Neuronal stem cell (in vitro differentiated cells): ENCODE measurements at regions not wholly inside any gene's neighbourhood (a gene's known extent, or its start where the extent isn't known, plus 50 kb on each side); places are given as distances from the start of the nearest gene placed in this dataset.

ENCODE experiments used
- DNase-seq: peaks from one replicate; pipeline ENCODE4 v3.0.0-alpha.2; 2013; ENCODE audit warnings: low spot score
- H2AFZ ChIP-seq: one replicate; pipeline ENCODE4 v1.6.1; 2013; ENCODE audit warnings: mild to moderate bottlenecking, low read length, inconsistent platforms
- H2AK5ac ChIP-seq: 2 replicates; pipeline ENCODE4 v1.6.1; 2013; ENCODE audit warnings: low read depth, mild to moderate bottlenecking, inconsistent platforms, low read length, moderate library complexity, mixed read lengths
- H2BK120ac ChIP-seq: 2 replicates; pipeline ENCODE4 v1.6.1; 2013; ENCODE audit warnings: low read depth, mild to moderate bottlenecking, inconsistent platforms, low read length, moderate library complexity, mixed read lengths
- H2BK12ac ChIP-seq: one replicate; pipeline ENCODE4 v1.6.1; 2013; ENCODE audit warnings: low read length, inconsistent platforms
- H2BK15ac ChIP-seq: 2 replicates; pipeline ENCODE4 v1.6.1; 2013; ENCODE audit warnings: mild to moderate bottlenecking, low read length, inconsistent platforms, mixed read lengths
- H2BK5ac ChIP-seq: one replicate; pipeline ENCODE4 v1.6.1; 2013; ENCODE audit warnings: inconsistent platforms, mild to moderate bottlenecking, low read length, moderate library complexity
- H3K14ac ChIP-seq: one replicate; pipeline ENCODE4 v1.6.1; 2013; ENCODE audit warnings: low read length, inconsistent platforms
- H3K18ac ChIP-seq: 2 replicates; pipeline ENCODE4 v1.6.1; 2013; ENCODE audit warnings: low read length, inconsistent platforms
- H3K23ac ChIP-seq: 2 replicates; pipeline ENCODE4 v1.6.1; 2013; ENCODE audit warnings: low read depth, mild to moderate bottlenecking, mixed read lengths, low read length, inconsistent platforms; ENCODE audit not compliant: poor library complexity
- H3K27ac ChIP-seq: replicated peaks from 3 replicates; pipeline ENCODE4 v1.5.1; 2013; ENCODE audit warnings: low read length, inconsistent platforms
- H3K27me3 ChIP-seq, 3 experiments: 2 replicates each; pipeline ENCODE4 v1.6.1; 2013; ENCODE audit warnings: low read length in 3 of 3, mild to moderate bottlenecking in 2 of 3, inconsistent platforms in 1 of 3, low read depth in 1 of 3, mixed read lengths in 1 of 3, moderate library complexity in 1 of 3; ENCODE audit not compliant: control insufficient read depth in 3 of 3, insufficient read depth in 3 of 3
- H3K36me3 ChIP-seq, 2 donors: replicated peaks in 1 of 2; 2 replicates each; pipeline ENCODE4 v1.6.1; 2013; ENCODE audit warnings: low read length in 2 of 2; ENCODE audit not compliant: control insufficient read depth in 2 of 2, insufficient read depth in 2 of 2
- H3K4ac ChIP-seq: 2 replicates; pipeline ENCODE4 v1.6.1; 2013; ENCODE audit warnings: inconsistent platforms, mild to moderate bottlenecking, low read length, moderate library complexity
- H3K4me1 ChIP-seq, 2 donors: 1 replicate in 1 of 2; 2 replicates in 1 of 2; pipeline ENCODE4 v1.6.1; 2013; ENCODE audit warnings: low read length in 2 of 2, low read depth in 1 of 2; ENCODE audit not compliant: control insufficient read depth in 2 of 2, insufficient read depth in 1 of 2
- H3K4me2 ChIP-seq: one replicate; pipeline ENCODE4 v1.6.1; 2013; ENCODE audit warnings: mild to moderate bottlenecking, low read length, inconsistent platforms; ENCODE audit not compliant: insufficient read depth, poor library complexity, severe bottlenecking
- H3K4me3 ChIP-seq, 2 donors: 2 replicates each; pipeline ENCODE4 v1.5.1; 2013; ENCODE audit warnings: low read length in 2 of 2, mild to moderate bottlenecking in 2 of 2, inconsistent platforms in 1 of 2, moderate library complexity in 1 of 2
- H3K79me1 ChIP-seq: one replicate; pipeline ENCODE4 v1.6.1; 2013; ENCODE audit warnings: low read depth, mild to moderate bottlenecking, inconsistent platforms, low read length, moderate library complexity
- H3K9ac ChIP-seq: one replicate; pipeline ENCODE4 v1.6.1; 2013; ENCODE audit warnings: mild to moderate bottlenecking, low read depth, low read length, inconsistent platforms; ENCODE audit not compliant: poor library complexity
- H3K9me3 ChIP-seq, 2 donors: replicated peaks in 1 of 2; 2 replicates each; pipeline versions ENCODE3 to v1.6.1; 2013; ENCODE audit warnings: low read length in 2 of 2, mild to moderate bottlenecking in 2 of 2, inconsistent platforms in 1 of 2, low read depth in 1 of 2, mixed read lengths in 1 of 2, moderate library complexity in 1 of 2; ENCODE audit not compliant: control insufficient read depth in 2 of 2, insufficient read depth in 1 of 2
- H4K8ac ChIP-seq: one replicate; pipeline ENCODE4 v1.6.1; 2013; ENCODE audit warnings: low read depth, mild to moderate bottlenecking, inconsistent platforms, low read length, moderate library complexity
- H4K91ac ChIP-seq: one replicate; pipeline ENCODE4 v1.6.1; 2013; ENCODE audit warnings: low read length, low read depth, mild to moderate bottlenecking, inconsistent platforms; ENCODE audit not compliant: poor library complexity
- WGBS, 2 donors: extraction: QIAGEN DNeasy Blood & Tissue Kit; methylation state at CpG; one replicate each; pipeline ENCODE4 v1.1.7; 2013; ENCODE audit warnings: missing lambda C conversion rate in 2 of 2, mixed read lengths in 1 of 2; ENCODE audit not compliant: insufficient read length in 2 of 2, insufficient replicate concordance in 1 of 2; ENCODE audit errors: extremely low coverage in 2 of 2; 5-methylcytosine and 5-hydroxymethylcytosine counted together

GRCh38 chr9:87800456-87800855 is 74.5 kb downstream of the CTSL start:
- peaks cover 0 to 14% (median 0%) of the 10 kb centered on the region in 3 experiments for H3K27me3 ChIP-seq

GRCh38 chr9:87801013-87801412 is 75.1 kb downstream of the CTSL start:
- no peaks in the 10 kb centered on the region for H3K79me1 ChIP-seq
- no peaks in the 10 kb centered on the region for H3K36me3 ChIP-seq
- H2AK5ac ChIP-seq, result no peak overlapping the region
- no peak overlapping the region for H4K91ac ChIP-seq
- H2AFZ ChIP-seq, result no peak overlapping the region
- H2BK15ac ChIP-seq, result no peak overlapping the region
- no peak overlapping the region for H3K23ac ChIP-seq
- peaks cover 0 to 7% of the 10 kb centered on the region in 2 donors for H3K4me1 ChIP-seq
- no peak overlapping the region for H3K14ac ChIP-seq
- H2BK12ac ChIP-seq, result no peak overlapping the region
- H3K27me3 ChIP-seq, result peaks cover 0 to 14% (median 0%) of the 10 kb centered on the region in 3 experiments
- no peak overlapping the region for H3K4me2 ChIP-seq
- no peak overlapping the region for H3K4me3 ChIP-seq
- no peak overlapping the region for H4K8ac ChIP-seq
- H3K27ac ChIP-seq, result no peak overlapping the region
- no peak overlapping the region for H3K9ac ChIP-seq
- H2BK120ac ChIP-seq, result no peak overlapping the region
- no peaks in the 10 kb centered on the region for H3K9me3 ChIP-seq
- no peak overlapping the region for H3K18ac ChIP-seq
- no peak overlapping the region for H2BK5ac ChIP-seq
- DNase-seq, result no peak
- no peak overlapping the region for H3K4ac ChIP-seq
- no CpG with 5 or more reads among the region's 4 CpGs for WGBS, 2 donors

More at GRCh38 chr9:87800456-87800855, 74.5 kb downstream of the CTSL start:
- Histone ChIP-seq H3K4me3 (no peak overlapping the region), H4K8ac (no peak overlapping the region), H3K27ac (no peak overlapping the region), H3K9me3 (no peaks in the 10 kb centered on the region), H3K79me1 (no peaks in the 10 kb centered on the region), H4K91ac (no peak overlapping the region), H3K9ac (no peak overlapping the region), H3K14ac (no peak overlapping the region), H3K18ac (peak overlapping the region; percentile 80), H2BK12ac (no peak overlapping the region), H3K4me2 (no peak overlapping the region), H3K4ac (no peak overlapping the region), H3K36me3 (no peaks in the 10 kb centered on the region), H2BK15ac (no peak overlapping the region), H2AK5ac (no peak overlapping the region), H3K4me1 (peaks cover 0 to 9% of the 10 kb centered on the region in 2 donors), H3K23ac (no peak overlapping the region), H2BK5ac (no peak overlapping the region), H2AFZ (no peak overlapping the region), H2BK120ac (no peak overlapping the region)
- DNase-seq, result no peak
- WGBS, 2 donors, result no CpG with 5 or more reads among the region's 7 CpGs

DNA sequence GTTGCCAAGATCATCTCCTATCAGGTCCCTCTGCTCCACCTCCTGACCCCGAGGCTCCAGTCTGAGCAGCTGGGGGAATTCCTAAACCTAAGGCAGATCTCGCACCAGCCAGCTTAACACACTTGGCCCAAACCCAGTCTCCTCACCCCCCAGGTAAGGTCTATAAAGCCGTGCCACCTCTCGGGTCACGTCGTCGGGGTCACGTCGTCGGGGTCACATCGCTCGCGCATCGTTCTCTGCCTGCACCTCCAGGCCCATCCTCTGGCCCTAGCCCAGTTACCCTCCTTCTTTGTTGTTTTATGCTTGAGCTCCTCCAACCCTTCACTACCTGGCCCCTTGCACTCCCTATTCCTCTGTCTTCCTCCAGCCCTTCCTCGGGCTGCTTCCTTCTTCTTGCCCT is 77.2 kb downstream of the CTSL start:
- Histone ChIP-seq H2BK12ac (no peak overlapping the region), H2AFZ (no peak overlapping the region), H3K36me3 (no peaks in the 10 kb centered on the region), H3K4ac (no peak overlapping the region), H2BK5ac (no peak overlapping the region), H2AK5ac (peak overlapping the region; percentile 14), H2BK15ac (no peak overlapping the region), H2BK120ac (no peak overlapping the region), H3K14ac (no peak overlapping the region), H3K4me3 (no peak overlapping the region), H4K8ac (no peak overlapping the region), H3K18ac (peak overlapping the region; percentile 84), H3K27ac (no peak overlapping the region), H3K9ac (no peak overlapping the region), H3K27me3 (peaks cover 0 to 14% (median 0%) of the 10 kb centered on the region in 3 experiments), H3K4me2 (no peak overlapping the region), H3K23ac (no peak overlapping the region), H3K9me3 (no peaks in the 10 kb centered on the region), H3K4me1 (peaks cover 0 to 2% of the 10 kb centered on the region in 2 donors), H4K91ac (no peak overlapping the region), H3K79me1 (no peaks in the 10 kb centered on the region)
- no CpG with 5 or more reads among the region's 15 CpGs for WGBS, 2 donors
- DNase-seq, result no peak

DNA sequence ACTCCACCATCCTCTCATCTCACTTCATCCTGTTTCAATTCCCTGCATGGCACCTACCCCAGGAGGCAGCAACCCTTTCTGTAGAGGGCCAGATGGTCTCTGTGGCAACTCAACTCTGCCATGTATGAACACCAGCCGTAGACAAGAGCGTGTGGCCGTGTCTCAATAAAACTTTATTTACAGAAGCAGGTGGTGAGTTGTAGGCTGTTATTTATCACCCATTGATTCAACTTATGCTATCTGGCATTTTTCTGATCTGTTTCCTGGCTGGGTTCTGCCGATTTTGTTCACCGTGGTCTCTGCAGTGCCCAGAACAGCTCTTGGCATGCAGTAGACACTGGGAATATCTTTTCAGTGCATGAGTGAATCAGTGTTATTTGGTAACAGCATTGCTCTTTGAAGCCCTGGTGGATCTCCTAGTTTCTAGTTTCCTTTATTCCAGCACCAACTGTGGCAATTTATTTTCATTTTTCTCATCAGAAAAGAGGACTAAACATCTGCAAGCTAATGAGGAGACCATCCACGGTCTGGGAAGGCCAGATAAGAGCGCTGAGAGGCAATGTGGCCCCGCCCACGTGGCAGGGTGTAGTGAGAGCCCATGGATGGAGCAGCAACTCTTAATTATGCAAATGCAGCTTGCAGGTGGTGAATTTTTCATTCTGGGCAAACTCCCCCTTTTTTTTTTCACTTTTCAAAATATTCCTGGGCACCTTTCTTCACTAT is 77.9 kb downstream of the CTSL start:
- Histone ChIP-seq H3K27ac (no peak overlapping the region), H3K18ac (no peak overlapping the region), H3K4ac (no peak overlapping the region), H3K36me3 (no peaks in the 10 kb centered on the region), H3K4me1 (peaks cover 0 to 2% of the 10 kb centered on the region in 2 donors), H3K23ac (no peak overlapping the region), H2AFZ (no peak overlapping the region), H2BK15ac (no peak overlapping the region), H4K8ac (no peak overlapping the region), H4K91ac (no peak overlapping the region), H3K27me3 (peaks cover 0 to 13% (median 0%) of the 10 kb centered on the region in 3 experiments), H3K9me3 (no peaks in the 10 kb centered on the region), H3K14ac (no peak overlapping the region), H3K4me3 (no peak overlapping the region), H2BK120ac (no peak overlapping the region), H2AK5ac (no peak overlapping the region), H3K79me1 (no peaks in the 10 kb centered on the region), H3K9ac (no peak overlapping the region), H3K4me2 (no peak overlapping the region), H2BK5ac (no peak overlapping the region), H2BK12ac (no peak overlapping the region)
- DNase-seq, result no peak
- WGBS, 2 donors, result no CpG with 5 or more reads among the region's 9 CpGs
